Vagina (tissue), 2 donors: ENCODE measurements at regions not wholly inside any gene's neighbourhood (a gene's known extent, or its start where the extent isn't known, plus 50 kb on each side); places are given as distances from the start of the nearest gene placed in this dataset.
A peak's percentile ranks its signal among the peaks of the same experiment; 100 is the strongest.

Experiments
- DNase-seq, 2 donors: peaks; one replicate each; pipeline ENCODE4 v3.0.0-alpha.2; 2017; ENCODE audit errors: extremely low spot score in 2 of 2
- H3K27ac ChIP-seq: fragments of 200-600 bp; sonication (generic); one replicate; pipeline ENCODE4 v1.5.1; 2019
- H3K27me3 ChIP-seq: fragments of 200-600 bp; sonication (generic); one replicate; pipeline ENCODE4 v1.5.1; 2019
- H3K36me3 ChIP-seq, 2 donors: fragments of 200-600 bp; sonication (generic); one replicate each; pipeline ENCODE4 v1.5.1; 2017 to 2019
- H3K4me1 ChIP-seq: fragments of 200-600 bp; sonication (generic); one replicate; pipeline ENCODE4 v1.5.1; 2019
- H3K4me3 ChIP-seq, 2 donors: fragments of 200-600 bp; sonication (generic); 1 replicate in 1 of 2; 2 replicates in 1 of 2; pipeline ENCODE4 v1.5.1; 2016 to 2019
- H3K9me3 ChIP-seq: fragments of 200-600 bp; sonication (generic); one replicate; pipeline ENCODE4 v1.5.1; 2019
- POLR2A ChIP-seq, 2 donors: fragments of 450-650 bp; IDR thresholded peaks; one replicate each; pipeline ENCODE4 v1.6.1; 2017; ENCODE audit warnings: antibody characterized with exemption in 2 of 2, mild to moderate bottlenecking in 2 of 2, moderate library complexity in 2 of 2
- POLR2AphosphoS5 ChIP-seq, 2 donors: sonication (generic); formaldehyde crosslinking; IDR thresholded peaks; one replicate each; pipeline ENCODE4 v1.9.0; 2017; ENCODE audit warnings: antibody characterized with exemption in 2 of 2, mild to moderate bottlenecking in 2 of 2, low read depth in 1 of 2; ENCODE audit not compliant: insufficient read depth in 1 of 2
- intact Hi-C: fragments of 100-400 bp; cut with DNase I; formaldehyde crosslinking; loops from one replicate; pipeline ENCODE4 v1.15.1; 2023
- TF ChIP-seq, protein P1 (sequence below), 3 experiments: fragments of 450-650 bp in 2 of 3; fragments of 200-600 bp in 1 of 3; sonication (generic) in 1 of 3; IDR thresholded peaks; one replicate each; pipeline ENCODE4 v1.5.1; 2017 to 2019; ENCODE audit warnings: antibody characterized with exemption in 3 of 3, mild to moderate bottlenecking in 2 of 3, moderate library complexity in 2 of 3

- TF ChIP-seq POLR2AphosphoS5 (IDR thresholded peaks at IDR 0.05; ENCODE audit: insufficient read depth in 1 of 2, low read depth in 1 of 2), result peak in 1 of 2 donors; percentile 51
- TF ChIP-seq POLR2A (IDR thresholded peaks at IDR 0.05), result no peak
- intact Hi-C loops, result no loop called here
- Histone ChIP-seq H3K27ac (no peak overlapping the region), H3K36me3 (no peaks in the 10 kb centered on the region), H3K4me3 (no peak overlapping the region), H3K27me3 (no peaks in the 10 kb centered on the region), H3K4me1 (peaks cover 15% of the 10 kb centered on the region), H3K9me3 (no peaks in the 10 kb centered on the region)
- DNase-seq, result no peak
Measured at GRCh38 chr10:88091490-88092061, 228.2 kb downstream of the PTEN start.

DNA sequence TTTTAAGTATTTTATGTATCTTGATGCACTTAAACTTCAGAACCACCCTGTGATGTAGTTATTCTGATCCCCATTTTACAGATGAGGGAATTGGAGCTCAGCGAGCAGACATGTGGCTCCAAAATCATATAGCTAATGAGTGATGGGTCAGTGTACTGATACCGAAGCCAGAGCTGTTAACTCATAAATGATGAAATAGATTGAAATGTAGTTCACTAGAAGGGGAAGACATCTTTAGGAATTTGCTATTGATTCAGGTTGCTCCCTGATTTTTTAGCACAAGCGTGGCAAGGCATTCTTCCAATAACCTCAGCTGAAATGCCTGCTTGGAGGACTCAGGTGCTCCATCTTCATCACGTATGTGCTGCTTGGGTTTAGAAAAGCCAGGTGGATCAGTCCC, 228.8 kb downstream of the PTEN start:
- Histone ChIP-seq H3K27ac (no peak overlapping the region), H3K4me3 (no peak overlapping the region), H3K27me3 (no peaks in the 10 kb centered on the region), H3K9me3 (no peaks in the 10 kb centered on the region), H3K4me1 (peaks cover 15% of the 10 kb centered on the region), H3K36me3 (no peaks in the 10 kb centered on the region)
- DNase-seq, result no peak
- intact Hi-C loops, result no loop called here
- TF ChIP-seq POLR2AphosphoS5 (IDR thresholded peaks at IDR 0.05; ENCODE audit: insufficient read depth in 1 of 2, low read depth in 1 of 2) (no peak), POLR2A (IDR thresholded peaks at IDR 0.05) (no peak)
- TF ChIP-seq, protein P1, sequence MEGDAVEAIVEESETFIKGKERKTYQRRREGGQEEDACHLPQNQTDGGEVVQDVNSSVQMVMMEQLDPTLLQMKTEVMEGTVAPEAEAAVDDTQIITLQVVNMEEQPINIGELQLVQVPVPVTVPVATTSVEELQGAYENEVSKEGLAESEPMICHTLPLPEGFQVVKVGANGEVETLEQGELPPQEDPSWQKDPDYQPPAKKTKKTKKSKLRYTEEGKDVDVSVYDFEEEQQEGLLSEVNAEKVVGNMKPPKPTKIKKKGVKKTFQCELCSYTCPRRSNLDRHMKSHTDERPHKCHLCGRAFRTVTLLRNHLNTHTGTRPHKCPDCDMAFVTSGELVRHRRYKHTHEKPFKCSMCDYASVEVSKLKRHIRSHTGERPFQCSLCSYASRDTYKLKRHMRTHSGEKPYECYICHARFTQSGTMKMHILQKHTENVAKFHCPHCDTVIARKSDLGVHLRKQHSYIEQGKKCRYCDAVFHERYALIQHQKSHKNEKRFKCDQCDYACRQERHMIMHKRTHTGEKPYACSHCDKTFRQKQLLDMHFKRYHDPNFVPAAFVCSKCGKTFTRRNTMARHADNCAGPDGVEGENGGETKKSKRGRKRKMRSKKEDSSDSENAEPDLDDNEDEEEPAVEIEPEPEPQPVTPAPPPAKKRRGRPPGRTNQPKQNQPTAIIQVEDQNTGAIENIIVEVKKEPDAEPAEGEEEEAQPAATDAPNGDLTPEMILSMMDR (IDR thresholded peaks at IDR 0.05), result no peak

GRCh38 chr10:88092973-88093372, 229.5 kb downstream of the PTEN start:
- no peaks in the 10 kb centered on the region for H3K27me3 ChIP-seq
- TF ChIP-seq POLR2A (IDR thresholded peaks at IDR 0.05) (no peak), POLR2AphosphoS5 (IDR thresholded peaks at IDR 0.05; ENCODE audit: insufficient read depth in 1 of 2, low read depth in 1 of 2) (no peak)
- TF ChIP-seq, protein P1 (IDR thresholded peaks at IDR 0.05), result no peak
- peaks cover 15% of the 10 kb centered on the region for H3K4me1 ChIP-seq
- intact Hi-C loops, result no loop called here
- no peaks in the 10 kb centered on the region for H3K36me3 ChIP-seq
- no peaks in the 10 kb centered on the region for H3K9me3 ChIP-seq
- no peak overlapping the region for H3K4me3 ChIP-seq
- H3K27ac ChIP-seq, result no peak overlapping the region
- DNase-seq, result no peak

- Histone ChIP-seq H3K36me3 (no peaks in the 10 kb centered on the region), H3K9me3 (no peaks in the 10 kb centered on the region), H3K27me3 (no peaks in the 10 kb centered on the region), H3K4me3 (no peak overlapping the region), H3K27ac (no peak overlapping the region), H3K4me1 (peaks cover 15% of the 10 kb centered on the region)
- intact Hi-C loops, result no loop called here
- TF ChIP-seq, protein P1 (IDR thresholded peaks at IDR 0.05), result no peak
- TF ChIP-seq POLR2A (IDR thresholded peaks at IDR 0.05), result no peak
- no peak for TF ChIP-seq POLR2AphosphoS5 (IDR thresholded peaks at IDR 0.05; ENCODE audit: insufficient read depth in 1 of 2, low read depth in 1 of 2)
- DNase-seq, result no peak
Measured at GRCh38 chr10:88094795-88095194, 231.4 kb downstream of the PTEN start.

DNA sequence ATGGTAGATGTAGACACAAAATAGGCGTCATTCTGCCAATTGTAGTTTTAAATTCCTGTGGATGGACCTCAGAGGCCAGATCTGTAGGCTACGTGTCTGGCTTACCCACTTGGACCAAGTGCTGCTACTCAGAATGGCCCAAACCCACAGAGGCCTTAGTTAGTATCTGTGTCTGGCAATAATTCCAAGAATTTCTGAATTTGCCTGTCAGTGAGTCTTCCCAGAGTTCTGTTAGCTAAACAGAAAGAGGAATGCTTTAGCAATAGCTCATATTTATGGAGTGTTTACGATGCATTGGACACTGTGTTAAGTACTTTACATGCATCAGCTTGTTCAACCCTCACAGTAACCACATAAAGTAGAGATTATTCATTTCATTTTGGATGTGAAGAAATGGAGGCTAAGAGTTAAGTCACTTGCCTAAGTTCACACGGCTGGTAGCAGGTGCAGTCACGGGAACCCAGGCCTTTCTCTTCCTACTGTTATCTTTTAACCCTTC, 231.8 kb downstream of the PTEN start:
- TF ChIP-seq, protein P1 (IDR thresholded peaks at IDR 0.05), result no peak
- TF ChIP-seq POLR2A (IDR thresholded peaks at IDR 0.05), result no peak
- TF ChIP-seq POLR2AphosphoS5 (IDR thresholded peaks at IDR 0.05; ENCODE audit: insufficient read depth in 1 of 2, low read depth in 1 of 2), result peak in 1 of 2 donors; percentile 73
- Histone ChIP-seq H3K36me3 (no peaks in the 10 kb centered on the region), H3K27me3 (no peaks in the 10 kb centered on the region), H3K4me3 (no peak overlapping the region), H3K9me3 (no peaks in the 10 kb centered on the region), H3K27ac (no peak overlapping the region), H3K4me1 (peaks cover 15% of the 10 kb centered on the region)
- intact Hi-C loops, result no loop called here
- no peak for DNase-seq
